ENCODE measurements at regions not wholly inside any gene's neighbourhood (a gene's known extent, or its start where the extent isn't known, plus 50 kb on each side); places are given as distances from the start of the nearest gene placed in this dataset.

DNA sequence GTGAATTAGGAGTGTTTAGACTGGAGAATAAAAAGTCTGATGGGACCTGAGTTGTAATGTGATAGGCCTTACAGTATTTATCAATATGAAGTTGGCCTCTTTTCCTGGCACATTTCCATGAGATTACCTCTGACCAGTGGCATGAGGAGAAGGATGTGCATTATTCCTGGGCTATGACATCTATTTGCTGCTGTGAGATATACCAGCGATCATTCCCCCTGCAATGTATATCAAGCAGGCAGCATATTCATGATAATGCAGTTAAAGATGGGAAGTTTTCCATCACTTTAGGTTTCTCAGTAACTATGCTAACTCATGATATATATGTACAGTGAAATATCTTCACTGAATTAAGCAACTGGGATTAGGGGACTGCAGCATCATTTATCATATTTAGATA, 142.8 kb upstream of the MBL2 start:
- H3K4me3 ChIP-seq (ENCODE audit: low read depth, low read length): no peak overlapping the region
- TF ChIP-seq, protein P1, sequence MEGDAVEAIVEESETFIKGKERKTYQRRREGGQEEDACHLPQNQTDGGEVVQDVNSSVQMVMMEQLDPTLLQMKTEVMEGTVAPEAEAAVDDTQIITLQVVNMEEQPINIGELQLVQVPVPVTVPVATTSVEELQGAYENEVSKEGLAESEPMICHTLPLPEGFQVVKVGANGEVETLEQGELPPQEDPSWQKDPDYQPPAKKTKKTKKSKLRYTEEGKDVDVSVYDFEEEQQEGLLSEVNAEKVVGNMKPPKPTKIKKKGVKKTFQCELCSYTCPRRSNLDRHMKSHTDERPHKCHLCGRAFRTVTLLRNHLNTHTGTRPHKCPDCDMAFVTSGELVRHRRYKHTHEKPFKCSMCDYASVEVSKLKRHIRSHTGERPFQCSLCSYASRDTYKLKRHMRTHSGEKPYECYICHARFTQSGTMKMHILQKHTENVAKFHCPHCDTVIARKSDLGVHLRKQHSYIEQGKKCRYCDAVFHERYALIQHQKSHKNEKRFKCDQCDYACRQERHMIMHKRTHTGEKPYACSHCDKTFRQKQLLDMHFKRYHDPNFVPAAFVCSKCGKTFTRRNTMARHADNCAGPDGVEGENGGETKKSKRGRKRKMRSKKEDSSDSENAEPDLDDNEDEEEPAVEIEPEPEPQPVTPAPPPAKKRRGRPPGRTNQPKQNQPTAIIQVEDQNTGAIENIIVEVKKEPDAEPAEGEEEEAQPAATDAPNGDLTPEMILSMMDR (IDR thresholded peaks at IDR 0.05; ENCODE audit: low read depth, low read length): no peak

DNA sequence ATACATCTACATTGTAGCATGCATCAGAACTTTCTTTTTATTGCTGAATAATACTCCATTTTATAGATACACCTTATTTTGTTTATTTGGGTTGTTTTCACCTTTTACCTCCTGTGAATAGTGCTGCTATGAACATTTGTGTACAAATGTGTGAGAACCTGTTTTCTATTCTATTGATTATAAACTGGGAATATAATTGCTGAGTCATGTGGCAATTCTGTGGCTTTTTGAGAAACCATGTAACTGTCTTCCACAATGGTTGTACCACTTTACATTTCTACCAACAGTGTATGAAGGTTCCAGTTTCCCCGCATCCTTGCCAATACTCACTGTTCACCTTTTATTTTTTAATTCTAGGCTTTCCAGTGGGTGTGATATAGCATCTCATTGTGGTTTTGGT, 138.6 kb upstream of the MBL2 start:
- H3K4me3 ChIP-seq (ENCODE audit: low read depth, low read length): no peak overlapping the region
- TF ChIP-seq, protein P1 (IDR thresholded peaks at IDR 0.05; ENCODE audit: low read depth, low read length): no peak

DNA sequence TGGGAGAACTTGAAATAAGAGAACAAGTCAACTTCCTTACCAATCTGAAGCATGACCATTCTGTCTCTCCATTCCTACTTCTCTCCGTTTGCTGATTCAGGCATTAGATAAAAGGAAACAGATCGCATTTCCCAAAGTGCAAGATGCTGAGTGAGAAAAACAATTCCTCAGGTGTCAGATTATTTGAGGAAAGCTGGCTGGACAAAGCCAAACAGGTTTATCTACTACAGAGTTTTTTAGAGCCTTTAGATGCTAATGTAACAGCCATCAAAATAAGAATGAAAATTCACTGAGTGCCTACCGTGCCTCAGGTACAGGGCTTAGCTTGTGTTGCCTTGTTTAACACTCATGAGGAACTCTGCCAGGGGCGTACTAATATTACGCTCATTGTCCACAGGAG, 135.9 kb upstream of the MBL2 start:
- H3K4me3 ChIP-seq (ENCODE audit: low read depth, low read length): no peak overlapping the region
- TF ChIP-seq, protein P1 (IDR thresholded peaks at IDR 0.05; ENCODE audit: low read depth, low read length): no peak

DNA sequence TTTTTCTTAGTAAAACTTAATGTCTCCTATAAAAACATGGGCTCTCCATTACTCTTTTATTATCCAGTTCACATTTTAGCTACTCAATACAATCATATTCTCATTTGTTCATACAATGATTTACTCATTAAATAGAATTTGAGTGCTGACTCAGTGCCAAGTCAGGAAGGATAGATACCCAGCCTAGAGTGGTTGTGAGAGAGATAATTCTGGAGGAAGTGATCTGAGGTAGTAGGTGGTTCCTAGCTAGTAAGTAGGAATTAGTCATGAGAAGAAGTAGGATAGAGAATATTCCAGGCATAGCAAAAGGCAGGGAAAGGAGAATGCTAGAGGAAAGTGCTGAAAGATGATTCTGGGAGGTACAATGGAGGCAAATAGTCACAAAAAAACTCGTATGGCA, 133.5 kb upstream of the MBL2 start:
- TF ChIP-seq, protein P1 (IDR thresholded peaks at IDR 0.05; ENCODE audit: low read depth, low read length): no peak
- no peak overlapping the region for H3K4me3 ChIP-seq (ENCODE audit: low read depth, low read length)

DNA sequence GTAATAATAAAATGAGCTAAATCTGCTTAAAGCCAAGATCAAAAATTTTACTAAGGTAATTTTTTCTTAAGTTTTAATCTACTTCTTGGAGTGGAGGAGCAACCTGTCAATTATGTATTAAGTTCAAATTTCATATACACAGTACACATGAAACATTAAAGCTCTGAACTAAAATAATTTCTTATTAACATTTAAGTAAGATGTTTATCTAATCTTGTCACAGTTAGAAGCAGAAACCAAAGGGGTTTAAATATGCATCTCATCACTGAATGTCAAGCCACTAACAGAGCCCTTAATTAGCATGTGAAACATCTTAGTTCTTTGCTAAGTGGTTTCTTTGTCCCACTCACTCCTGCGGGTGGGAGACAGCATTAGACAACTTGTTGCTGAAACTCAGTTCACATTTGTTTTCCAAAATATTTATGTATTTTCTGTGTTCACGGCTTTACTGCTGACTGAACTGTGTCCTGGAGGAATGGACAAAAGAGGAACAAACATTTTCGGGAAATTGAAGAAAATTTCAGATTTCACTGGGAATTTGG, 130.9 kb upstream of the MBL2 start:
- H3K4me3 ChIP-seq (ENCODE audit: low read depth, low read length): no peak overlapping the region
- TF ChIP-seq, protein P1 (IDR thresholded peaks at IDR 0.05; ENCODE audit: low read depth, low read length): no peak

DNA sequence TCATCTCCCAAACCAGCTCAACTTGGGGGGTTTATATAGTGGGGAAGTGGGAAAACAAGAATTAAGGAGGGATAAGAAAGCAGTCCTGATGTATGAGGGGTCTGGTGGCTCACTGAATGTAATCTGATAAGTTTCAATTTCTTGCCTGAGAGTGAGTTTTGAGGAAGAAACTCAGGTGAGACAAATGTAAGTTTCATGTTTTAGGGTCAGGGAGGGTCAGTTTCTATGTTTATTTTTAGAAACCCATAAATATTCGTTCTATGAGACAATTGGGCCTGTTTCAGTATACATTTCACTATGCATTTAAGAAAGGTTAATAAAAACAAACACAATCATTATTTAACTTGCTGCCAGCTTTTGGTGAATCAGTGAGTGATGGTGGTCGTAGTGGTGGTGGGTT, 128.0 kb upstream of the MBL2 start:
- TF ChIP-seq, protein P1 (IDR thresholded peaks at IDR 0.05; ENCODE audit: low read depth, low read length): no peak
- no peak overlapping the region for H3K4me3 ChIP-seq (ENCODE audit: low read depth, low read length)

DNA sequence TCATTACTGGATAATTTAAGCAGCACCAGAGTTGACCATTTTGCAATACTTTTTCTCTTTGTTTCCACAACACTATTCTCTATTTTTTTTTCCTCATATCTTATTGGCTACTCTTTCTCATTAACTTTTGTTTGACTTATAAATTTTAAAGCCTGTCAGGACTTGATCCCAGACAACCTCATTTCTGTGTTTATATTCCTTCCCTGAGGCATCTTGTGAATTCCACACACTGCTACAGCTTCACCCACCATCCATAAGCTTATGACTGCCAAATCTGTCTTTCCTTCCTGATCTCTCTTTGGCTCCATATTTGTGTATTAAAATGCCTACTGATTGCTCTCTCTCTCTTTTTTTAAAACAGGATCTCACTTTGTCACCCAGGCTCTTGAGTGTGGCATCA, 124.6 kb upstream of the MBL2 start:
- TF ChIP-seq, protein P1 (IDR thresholded peaks at IDR 0.05; ENCODE audit: low read depth, low read length): no peak
- H3K4me3 ChIP-seq (ENCODE audit: low read depth, low read length): no peak overlapping the region
